ENCODE measurements at regions not wholly inside any gene's neighbourhood (a gene's known extent, or its start where the extent isn't known, plus 50 kb on each side); places are given as distances from the start of the nearest gene placed in this dataset.
A peak's percentile ranks its signal among the peaks of the same experiment; 100 is the strongest.
"Not testable (repeated sequence)": the region's sequence is repeated elsewhere in the genome, so short reads cannot be mapped to it uniquely, and the experiment has no call there.

DNA sequence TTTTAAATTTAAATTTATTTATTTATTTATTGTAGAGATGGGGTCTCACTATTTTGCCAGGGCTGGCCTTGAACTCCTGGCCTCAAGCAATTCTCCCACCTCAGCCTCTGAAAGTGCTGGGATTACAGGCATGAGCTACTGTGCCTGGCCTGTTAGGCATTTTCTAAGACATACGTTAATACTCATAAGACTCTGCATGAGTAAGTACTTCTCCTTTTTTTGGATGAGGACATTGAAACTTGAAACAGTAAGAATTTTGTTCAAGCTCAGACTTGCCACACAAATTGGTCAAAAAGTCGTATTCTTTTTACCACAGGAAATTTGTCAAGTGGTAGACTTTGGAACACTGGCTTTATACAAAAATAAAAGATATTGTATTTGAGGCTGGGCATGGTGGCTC lies 187.4 kb upstream of the RASSF8 start:
- intact Hi-C loops (cut with DNase I) = no loop called here
- ATAC-seq (no peak), DNase-seq (ENCODE audit: missing footprints) (no peak)

DNA sequence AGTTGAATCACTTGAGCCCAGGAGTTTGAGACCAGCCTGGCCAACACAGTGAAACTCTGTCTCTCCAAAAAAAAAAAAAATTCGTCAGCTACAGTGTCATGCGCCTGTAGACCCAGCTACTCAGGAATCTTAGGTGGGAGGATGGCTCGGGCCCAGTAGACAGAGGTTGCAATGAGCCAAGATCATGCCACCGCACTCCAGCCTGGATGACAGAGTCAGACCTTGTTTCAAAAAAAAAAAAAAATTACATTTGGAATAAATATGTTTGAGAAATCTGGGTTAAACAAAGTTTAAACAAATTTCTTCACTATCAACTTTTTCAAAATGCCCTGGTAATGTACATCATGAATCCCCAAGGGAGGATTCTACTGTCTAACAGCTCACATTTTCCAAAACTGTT lies 187.0 kb upstream of the RASSF8 start:
- ATAC-seq = no peak
- intact Hi-C loops (cut with DNase I) = no loop called here
- no peak for DNase-seq (ENCODE audit: missing footprints)

DNA sequence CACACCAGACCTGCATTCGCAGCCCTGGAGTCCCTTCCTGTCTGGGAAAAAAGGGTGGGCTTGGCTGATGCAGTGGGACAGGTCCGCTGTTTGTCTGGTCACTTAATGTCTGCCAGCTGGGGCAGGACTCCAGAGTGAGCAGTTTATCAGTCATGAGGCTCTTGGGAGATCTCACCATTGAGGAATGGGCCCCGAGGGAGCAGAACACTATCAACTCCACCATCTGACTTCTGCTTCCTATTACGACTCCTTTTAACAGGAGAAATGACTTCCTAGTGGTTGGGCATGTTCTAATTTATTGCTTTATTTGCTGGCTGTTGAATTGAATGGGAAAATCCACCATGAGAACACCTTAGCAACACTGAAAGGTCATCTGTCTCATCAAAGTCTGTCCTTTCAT lies 182.5 kb upstream of the RASSF8 start:
- no peak for DNase-seq (ENCODE audit: missing footprints)
- ATAC-seq = no peak
- intact Hi-C loops (cut with DNase I) = no loop called here

DNA sequence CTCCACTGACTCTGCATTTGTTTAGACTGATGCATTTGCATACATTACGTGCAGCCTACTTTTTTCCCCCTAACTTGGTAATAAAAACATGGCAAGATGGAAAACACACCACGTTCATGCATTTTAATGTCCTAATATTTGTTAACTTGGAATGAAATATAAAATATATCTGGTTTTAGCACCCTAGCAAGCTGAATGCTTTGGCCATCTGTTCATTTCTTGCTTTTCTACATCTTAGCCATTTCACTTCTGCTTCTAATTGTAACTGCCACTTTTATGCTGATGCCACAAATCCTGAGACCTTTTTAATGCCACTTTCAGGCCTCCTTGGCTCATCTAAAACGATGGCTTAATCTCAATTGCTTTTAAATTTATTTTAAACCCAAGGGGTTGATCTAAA lies 177.7 kb upstream of the RASSF8 start:
- DNase-seq (ENCODE audit: missing footprints) = no peak
- ATAC-seq = no peak
- intact Hi-C loops (cut with DNase I) = no loop called here

DNA sequence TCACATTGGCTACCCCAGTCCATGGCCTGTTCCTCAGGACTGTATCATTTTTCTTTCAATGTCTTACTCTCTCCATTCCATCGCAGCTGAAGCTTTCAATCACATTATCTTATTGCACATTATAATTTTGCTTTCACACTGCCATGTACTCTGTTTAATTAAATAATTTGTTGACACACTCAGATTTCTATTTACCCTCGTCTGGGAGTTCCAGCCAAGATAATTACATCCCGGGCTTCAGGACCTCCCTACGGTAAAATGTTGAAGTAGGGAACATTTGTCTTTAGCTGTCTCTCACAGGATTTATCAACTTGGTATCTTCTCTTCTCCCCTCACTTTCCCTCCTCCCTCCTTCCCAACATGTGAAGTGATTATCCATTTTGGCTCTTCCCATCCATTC lies 177.2 kb upstream of the RASSF8 start:
- ATAC-seq = no peak
- DNase-seq (ENCODE audit: missing footprints) = no peak
- intact Hi-C loops (cut with DNase I) = no loop called here

DNA sequence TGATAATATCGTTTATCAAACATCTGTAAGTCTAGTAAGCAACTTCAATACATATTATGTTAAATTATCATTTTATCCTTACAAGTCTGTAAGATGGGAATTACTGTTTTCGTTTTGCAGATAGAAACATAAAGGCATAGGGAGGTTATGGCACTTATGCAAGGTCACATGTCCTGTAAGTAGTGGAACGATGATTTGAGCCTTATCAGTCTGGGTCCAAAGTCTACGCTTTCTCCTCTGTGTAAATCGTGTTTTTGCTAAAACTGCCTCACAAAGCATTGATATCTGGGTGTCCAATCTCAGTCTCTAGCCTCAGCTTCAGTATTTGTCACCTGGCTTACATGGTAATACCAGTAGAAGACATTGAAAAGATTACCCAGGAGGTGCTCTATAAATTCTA lies 174.9 kb upstream of the RASSF8 start:
- ATAC-seq (no peak), DNase-seq (ENCODE audit: missing footprints) (no peak)
- intact Hi-C loops (cut with DNase I) = no loop called here

DNA sequence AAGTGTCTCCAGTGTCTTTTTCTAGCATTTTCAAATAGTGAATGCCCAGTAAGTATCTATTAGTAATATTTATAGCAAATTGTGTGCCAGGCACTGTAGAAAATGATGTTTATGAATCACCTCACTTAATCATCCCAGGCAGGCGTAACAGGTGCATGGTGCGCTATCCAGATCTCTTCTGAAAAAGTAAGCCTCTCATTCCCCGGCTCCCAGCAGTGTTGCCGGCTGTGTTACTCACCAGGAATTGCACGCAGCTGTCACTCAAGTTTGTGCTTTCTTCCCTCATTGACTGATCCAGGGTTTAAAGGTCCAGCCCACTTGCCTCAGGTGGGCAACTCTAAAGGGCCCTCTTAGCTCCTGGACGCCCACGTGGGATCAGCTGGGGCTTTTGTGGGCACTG lies 173.8 kb upstream of the RASSF8 start:
- intact Hi-C loops (cut with DNase I) = no loop called here
- no peak for DNase-seq (ENCODE audit: missing footprints)
- no peak for ATAC-seq

DNA sequence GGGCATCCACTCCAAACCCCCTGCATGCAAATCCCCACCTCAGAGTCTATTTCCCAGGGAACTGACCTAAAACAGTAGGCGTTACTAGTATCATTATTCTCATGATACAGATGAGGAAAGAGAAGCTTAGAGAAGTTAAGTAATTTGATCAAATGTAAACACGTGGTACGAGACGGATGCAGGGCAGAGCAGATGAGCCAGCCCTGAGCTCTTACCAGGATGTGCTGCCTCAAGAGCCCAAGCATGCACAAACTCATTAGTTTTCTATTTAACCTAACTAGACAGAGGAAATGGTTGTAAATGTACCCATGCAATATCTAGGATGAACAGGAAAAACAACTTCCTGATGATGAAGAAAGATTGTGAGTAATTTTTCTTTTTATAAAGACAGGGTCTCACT lies 173.3 kb upstream of the RASSF8 start:
- ATAC-seq (no peak), DNase-seq (ENCODE audit: missing footprints) (peak; percentile 32)
- intact Hi-C loops (cut with DNase I) = no loop called here

DNA sequence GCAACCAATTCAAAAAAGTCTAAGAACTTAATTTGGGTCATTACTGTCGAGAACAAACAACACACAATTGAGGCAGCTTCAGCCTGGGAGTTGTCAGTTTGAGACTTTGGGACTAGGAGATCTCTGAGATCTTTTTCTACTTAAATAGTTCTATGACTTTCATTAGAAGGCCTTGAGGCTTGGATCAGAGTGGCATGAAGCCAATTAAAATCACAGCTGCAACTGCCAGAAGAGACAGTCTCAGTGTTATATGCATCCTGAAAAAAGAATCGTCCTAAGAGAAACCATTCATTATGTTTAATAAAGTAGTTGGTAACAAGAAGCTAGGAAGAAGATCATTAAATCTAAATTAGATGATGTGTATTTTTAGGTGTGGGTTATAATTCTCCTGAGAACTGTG lies 170.8 kb upstream of the RASSF8 start:
- intact Hi-C loops (cut with DNase I) = no loop called here
- DNase-seq (ENCODE audit: missing footprints) (no peak), ATAC-seq (no peak)

DNA sequence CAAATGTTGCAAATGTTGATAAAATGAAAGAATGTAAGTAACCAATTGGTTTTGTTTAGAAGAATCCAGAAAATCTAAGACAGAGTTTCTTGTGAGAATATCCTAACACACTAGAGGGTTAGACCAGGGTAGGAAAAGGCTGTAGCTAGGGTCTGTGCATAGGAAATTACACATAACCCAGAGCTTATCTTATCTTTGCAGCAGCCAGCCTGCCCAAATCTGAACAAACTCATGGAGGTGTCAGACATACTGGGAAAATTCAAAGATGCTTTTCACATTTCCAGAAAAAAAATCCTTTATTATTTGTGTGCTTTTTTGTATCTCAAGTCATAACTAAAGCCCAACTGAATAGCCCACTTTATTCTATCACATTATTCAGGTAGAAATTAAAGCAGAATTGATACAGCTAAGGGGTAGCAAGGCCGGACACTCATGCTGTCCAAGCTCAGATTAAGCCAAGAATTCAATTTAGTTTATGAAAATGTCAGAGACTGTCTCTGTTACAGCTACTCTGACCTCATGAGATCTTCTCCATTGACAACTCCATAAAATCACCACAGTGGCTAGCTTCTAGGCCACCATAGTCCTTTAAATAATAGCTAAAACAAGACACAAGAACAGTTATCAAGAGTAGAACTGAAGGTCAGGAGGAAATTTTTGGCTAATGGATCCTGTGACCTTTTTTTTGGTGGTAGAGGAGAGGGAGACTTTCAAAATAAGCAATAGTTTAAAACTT lies 169.6 kb upstream of the RASSF8 start:
- intact Hi-C loops (cut with DNase I) = no loop called here
- DNase-seq (ENCODE audit: missing footprints) (no peak), ATAC-seq (peak; percentile 39)

DNA sequence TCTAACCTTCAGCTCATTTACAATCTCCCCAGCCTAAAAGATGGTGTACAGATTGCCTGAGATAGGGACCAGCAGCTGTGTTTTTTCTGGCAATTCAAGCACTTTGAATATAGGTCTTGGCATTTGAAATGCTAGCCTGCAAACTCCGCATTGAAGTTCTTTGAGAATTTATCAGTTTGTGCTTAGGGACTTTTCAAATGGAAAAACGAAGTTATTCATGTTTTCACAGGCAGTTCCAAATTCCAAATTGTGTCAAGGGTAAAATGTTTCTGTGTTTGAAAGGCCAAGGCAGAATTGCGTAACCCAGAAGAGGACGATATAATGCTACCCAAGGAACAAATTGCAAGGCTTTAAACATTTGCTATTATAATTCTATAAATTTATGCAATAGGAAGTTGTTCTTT lies 168.9 kb upstream of the RASSF8 start:
- ATAC-seq = peak; percentile 86
- no peak for DNase-seq (ENCODE audit: missing footprints)
- intact Hi-C loops (cut with DNase I) = no loop called here

DNA sequence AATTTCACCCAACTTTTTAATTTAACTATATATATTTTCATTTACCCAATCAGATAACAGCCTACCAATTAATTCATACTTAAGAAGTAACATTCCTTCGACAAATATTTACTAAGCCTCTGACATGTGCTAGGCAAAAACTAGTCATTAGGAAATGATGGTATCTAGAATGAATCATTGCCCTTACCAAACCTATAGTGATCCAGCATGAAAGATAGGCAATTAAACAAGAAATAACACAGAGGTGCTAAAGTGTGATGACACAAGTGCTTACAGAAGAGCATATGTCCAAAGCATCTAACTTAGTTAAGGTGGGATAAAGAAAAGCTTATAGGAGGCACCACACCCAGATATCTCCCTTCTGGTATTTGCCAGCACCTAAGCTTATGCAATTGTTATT lies 166.5 kb upstream of the RASSF8 start:
- ATAC-seq (no peak), DNase-seq (ENCODE audit: missing footprints) (no peak)
- intact Hi-C loops (cut with DNase I) = no loop called here

DNA sequence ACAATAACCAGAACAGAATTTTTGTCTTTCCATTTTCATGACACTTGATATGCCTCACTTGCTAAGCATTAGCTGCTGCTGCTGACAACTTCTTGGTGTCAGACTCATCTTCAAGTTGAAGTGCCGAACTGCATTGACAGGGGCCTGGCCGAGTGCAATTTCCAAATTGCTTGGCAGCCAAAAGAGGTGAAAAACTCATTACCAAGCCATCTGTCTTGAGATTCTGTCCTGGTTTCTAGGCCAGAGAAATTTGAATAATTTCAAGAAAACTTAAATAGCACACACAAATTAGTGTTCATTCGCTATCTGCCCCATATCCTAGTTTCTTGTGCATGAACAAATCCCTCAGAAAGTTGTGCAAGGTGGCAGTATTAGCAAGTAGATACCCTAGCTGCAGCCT lies 165.3 kb upstream of the RASSF8 start:
- intact Hi-C loops (cut with DNase I) = no loop called here

DNA sequence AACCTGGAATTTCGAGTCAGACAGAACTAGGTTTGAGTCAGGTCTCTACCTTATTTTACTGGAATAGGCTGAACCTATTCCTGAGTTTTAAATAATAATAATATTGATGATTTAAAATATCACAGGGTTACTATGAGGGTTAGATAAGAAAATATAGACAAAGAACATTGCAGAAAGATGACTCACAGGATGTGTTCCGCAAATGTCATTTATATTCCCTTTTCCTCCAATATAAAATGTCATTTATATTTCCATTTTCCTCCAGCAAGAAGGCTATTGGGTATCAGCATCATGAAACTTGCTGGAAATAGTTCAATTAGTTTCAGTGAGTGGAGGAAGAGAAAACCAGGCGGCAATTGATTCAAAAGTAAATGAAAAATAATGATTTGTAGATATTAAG lies 163.9 kb upstream of the RASSF8 start:
- ATAC-seq (no peak), DNase-seq (ENCODE audit: missing footprints) (no peak)
- intact Hi-C loops (cut with DNase I) = no loop called here

More for the DNA sequence above, 165.3 kb upstream of the RASSF8 start:
- ATAC-seq (no peak), DNase-seq (ENCODE audit: missing footprints) (no peak)

DNA sequence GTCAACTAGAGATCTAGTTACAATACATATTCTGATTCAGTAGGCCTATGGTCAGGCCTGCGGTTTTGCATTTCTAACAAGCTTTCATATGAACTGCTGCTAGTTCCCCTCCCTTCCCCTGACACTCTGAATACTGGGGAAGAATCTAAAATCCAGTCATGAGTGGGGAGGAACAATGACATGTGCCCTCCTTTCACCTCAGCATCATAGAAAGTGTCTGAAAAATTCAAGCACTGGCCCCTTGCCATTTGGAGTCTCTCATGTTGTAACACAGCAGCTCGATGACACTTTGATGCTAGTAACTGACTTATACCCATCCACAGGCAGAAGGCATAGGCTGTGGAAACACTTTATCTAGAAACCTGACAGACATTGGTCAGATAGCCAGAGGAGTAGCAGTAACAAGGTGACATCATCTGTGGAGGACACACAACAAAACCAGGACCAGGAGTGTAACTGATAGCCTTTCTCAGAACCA lies 161.9 kb upstream of the RASSF8 start:
- DNase-seq (ENCODE audit: missing footprints) (no peak), ATAC-seq (peak; percentile 26)
- intact Hi-C loops (cut with DNase I) = no loop called here

DNA sequence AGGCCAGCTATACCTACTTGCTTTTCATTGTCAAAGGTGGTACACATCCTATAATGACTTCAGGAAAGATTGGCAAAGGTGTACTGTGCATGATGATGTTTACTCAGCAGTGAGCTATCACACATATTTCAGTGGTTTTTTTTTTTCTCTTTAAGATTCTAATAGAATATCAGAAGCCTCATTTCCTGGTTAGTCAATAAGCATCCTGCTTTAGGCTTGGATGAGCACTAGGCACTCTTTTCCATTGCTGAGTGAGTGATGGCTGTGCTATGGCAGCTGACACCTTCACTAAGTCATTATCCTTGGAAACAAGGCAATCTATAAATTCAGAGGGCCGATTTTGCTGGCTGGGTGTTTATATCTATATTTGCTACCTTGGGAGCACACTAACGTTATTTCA lies 161.1 kb upstream of the RASSF8 start:
- DNase-seq (ENCODE audit: missing footprints) (no peak), ATAC-seq (no peak)
- intact Hi-C loops (cut with DNase I) = no loop called here

DNA sequence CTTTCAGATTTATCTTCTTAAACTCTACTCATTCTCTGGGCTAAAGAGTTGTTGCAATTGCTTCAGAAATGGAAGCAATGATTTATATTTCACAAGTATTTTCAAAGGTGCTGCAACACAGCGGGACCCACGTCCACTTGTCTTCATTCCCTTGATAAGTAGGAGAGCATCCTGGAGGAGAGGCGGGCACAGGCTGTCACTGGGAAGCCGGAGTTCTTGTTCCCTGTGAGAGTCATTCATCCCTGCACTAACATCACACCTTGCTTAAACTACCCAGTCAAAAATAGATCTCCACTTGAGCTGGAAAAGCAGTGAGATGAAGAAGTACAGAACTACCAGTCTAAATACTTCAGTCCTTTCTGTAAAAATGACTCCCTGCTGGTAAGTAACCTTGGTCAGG lies 160.5 kb upstream of the RASSF8 start:
- intact Hi-C loops (cut with DNase I) = no loop called here
- DNase-seq (ENCODE audit: missing footprints) (peak; percentile 51), ATAC-seq (no peak)

DNA sequence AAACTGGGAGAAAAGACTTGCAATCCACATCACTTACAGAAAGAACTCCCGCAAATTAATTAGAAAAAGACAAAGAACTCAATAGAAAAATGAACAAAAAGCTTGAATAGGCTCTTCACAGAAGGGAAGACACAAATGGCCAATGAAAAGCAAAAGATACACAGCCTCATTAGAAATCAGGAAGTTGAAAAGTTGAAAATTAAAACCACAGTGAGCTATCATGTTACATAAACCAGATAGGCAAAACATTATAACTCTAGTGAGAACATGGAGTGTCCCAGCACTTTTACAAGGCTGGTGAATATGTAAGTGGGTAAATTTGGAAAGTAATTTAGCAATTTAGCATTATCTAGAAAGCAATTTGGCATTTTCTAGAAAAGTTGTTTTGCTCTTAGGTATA lies 158.4 kb upstream of the RASSF8 start:
- intact Hi-C loops (cut with DNase I) = no loop called here
- DNase-seq (ENCODE audit: missing footprints) (no peak), ATAC-seq (no peak)

DNA sequence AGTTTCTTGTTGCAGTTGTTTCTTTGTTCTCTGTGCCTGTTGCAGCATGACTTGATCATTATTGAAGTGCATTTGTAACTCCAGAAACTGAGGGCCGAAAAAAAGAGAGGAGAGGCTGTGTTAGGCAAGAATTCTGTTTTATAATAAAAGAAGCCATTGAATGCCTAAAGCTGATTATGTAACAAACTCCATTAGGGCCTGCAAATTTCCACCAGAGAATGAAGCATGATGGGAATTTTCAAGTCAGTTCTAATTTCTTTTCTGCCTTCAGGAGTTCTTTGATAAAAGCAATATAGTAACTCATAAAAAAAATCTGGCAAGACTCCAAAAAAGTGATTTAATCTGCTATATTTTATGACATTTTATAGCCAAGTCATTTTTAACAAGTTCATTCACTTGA lies 156.7 kb upstream of the RASSF8 start:
- ATAC-seq = no peak

DNA sequence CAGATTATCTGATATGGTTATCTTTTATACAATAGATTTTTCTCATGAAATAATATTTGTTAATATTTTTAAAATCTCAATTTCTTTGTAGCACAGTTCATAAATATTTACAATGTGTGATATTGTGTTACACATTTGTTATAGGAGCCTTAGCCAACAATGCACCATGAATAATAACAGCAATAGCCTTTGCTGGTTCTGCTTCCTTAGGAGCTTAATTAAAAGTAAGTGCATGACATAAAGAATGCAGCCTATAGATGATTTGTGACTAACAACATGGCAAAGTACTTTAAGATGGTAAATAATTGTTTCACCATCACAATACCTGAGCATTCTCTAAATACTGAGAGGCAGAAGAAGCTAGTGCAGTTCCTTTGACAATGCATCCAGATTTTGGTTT lies 156.3 kb upstream of the RASSF8 start:
- no peak for DNase-seq (ENCODE audit: missing footprints)
- no peak for ATAC-seq
- intact Hi-C loops (cut with DNase I) = no loop called here

More for the DNA sequence above, 156.7 kb upstream of the RASSF8 start:
- intact Hi-C loops (cut with DNase I) = no loop called here
- DNase-seq (ENCODE audit: missing footprints) = no peak

DNA sequence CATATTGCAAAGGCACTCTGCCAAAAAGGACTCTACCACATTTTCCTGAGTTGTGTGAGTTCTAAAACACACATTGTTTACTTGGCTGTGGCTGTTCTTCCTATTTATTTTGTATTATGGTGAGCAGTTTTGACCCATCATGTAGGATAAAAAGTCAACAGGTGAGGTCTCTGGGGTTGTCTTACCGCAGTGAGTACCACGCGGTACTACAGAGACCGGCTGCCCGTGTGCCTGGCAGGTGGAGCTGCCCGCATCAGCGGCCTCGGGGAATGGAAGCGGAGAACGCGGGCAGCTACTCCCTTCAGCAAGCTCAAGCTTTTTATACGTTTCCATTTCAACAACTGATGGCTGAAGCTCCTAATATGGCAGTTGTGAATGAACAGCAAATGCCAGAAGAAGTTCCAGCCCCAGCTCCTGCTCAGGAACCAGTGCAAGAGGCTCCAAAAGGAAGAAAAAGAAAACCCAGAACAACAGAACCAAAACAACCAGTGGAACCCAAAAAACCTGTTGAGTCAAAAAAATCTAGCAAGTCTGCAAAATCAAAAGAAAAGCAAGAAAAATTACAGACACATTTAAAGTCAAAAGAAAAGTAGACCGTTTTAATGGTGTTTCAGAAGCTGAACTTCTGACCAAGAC lies 155.3 kb upstream of the RASSF8 start:
- peak; percentile 35 for DNase-seq (ENCODE audit: missing footprints)
- intact Hi-C loops (cut with DNase I); ATAC-seq: not testable (repeated sequence)
